Activated gamma-delta T cell treated with Interleukin-2 at 50 U/mL for 16 hours (primary cell): ENCODE measurements at regions not wholly inside any gene's neighbourhood (a gene's known extent, or its start where the extent isn't known, plus 50 kb on each side); places are given as distances from the start of the nearest gene placed in this dataset.
"Not testable (repeated sequence)": the region's sequence is repeated elsewhere in the genome, so short reads cannot be mapped to it uniquely, and the experiment has no call there.

Source experiments
- DNase-seq: peaks from one replicate; pipeline ENCODE4 v3.0.0-alpha.2; 2020

- DNase-seq: peak; percentile 19
Observed at GRCh38 chr15:30470601-30471365, 56.7 kb upstream of the GOLGA8R start.

- not testable (repeated sequence) for DNase-seq
Observed at GRCh38 chr15:30471366-30471749, 57.3 kb upstream of the GOLGA8R start.

DNA sequence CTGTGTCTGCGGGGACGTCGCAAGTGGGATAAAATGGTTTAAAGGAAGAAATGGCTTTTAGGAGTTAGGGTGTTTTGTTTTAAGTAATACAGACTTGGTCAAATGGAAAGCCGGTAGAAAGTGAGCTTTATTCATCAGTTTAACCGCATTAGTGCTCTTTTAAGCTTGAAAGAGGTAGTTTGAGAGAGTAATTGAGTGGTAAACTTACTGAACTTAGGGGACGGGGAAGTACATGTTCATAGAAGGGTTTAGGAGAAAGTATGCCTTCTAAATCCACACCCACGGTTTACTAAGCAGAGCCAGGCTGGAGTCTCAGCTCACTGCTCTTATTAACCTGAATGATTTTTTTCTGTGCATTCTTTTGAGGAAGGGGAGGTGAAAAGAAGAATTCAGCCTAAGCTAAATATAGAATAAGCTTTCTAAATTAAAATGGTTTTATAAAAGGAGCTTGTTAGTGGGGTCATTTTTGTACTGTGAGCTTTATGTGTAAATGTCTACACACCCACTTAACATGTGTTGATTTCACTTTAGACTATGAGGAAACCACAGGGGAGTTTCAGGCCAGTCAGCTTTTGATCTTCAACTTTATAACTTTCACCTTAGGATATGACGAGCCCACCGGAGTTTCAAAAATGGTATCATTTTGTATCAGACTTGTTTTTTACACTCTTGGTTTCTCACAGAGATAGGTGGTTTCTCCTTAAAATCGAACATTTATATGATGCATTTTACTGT, 57.9 kb upstream of the GOLGA8R start:
- not testable (repeated sequence) for DNase-seq

GRCh38 chr15:30484887-30485286, 67.0 kb upstream of the GOLGA8Q start:
- DNase-seq: not testable (repeated sequence)

DNA sequence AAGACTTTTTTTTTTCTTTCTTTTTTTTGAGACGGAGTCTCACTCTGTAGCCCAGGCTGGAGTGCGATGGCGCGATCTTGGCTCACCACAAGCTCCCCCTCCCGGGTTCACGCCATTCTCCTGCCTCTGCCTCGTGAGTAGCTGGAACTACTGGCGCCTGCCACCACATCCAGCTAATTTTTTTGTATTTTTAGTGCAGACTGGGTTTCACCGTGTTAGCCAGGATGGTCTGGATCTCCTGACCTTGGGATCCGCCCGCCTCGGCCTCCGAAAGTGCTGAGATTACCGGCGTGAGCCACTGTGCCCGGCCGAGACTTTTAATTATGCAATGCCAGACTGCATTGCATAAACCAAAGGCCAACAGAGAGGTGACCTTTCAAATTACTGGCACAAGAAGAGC, 62.6 kb upstream of the GOLGA8Q start:
- DNase-seq: not testable (repeated sequence)

- not testable (repeated sequence) for DNase-seq
Observed at GRCh38 chr15:30490334-30490733, 61.5 kb upstream of the GOLGA8Q start.

DNA sequence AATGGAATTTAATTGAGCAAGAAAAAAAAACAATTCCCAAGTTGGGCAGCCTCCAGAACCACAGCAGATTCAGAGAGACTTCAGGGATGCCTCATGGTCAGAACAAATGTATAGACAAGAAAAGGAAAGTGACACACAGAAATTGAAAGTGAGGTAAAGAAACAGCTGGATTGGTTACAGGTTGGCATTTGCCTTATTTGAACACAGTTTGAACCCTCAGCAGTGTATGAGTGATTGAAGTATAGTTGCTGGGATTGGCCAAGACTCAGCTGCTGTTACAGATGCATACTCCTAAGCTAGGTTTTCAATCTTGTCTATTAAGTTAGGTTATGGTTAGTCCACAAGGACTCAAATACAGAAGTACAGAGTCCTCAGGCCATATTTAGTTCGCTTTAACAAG, 57.9 kb upstream of the GOLGA8Q start:
- not testable (repeated sequence) for DNase-seq

DNA sequence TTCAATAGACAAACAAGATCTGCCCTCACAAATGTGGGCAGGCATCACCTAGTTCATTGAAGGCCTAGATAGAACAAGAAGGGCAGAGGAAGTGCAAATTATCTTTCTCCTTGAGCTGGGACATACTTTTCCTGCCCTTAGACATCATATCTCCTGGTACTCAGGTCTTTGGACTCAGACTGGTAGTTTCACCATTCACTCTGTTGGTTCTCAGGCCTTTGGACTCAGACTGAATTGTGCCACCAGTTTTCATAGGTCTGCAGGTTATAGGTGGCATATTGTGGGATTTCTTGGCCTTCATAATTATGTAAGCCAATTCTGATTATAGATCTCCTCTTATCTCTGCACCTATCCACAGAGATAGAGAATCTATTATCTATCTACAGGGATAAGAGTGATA, 54.6 kb upstream of the GOLGA8Q start:
- not testable (repeated sequence) for DNase-seq

GRCh38 chr15:30499233-30499632, 52.6 kb upstream of the GOLGA8Q start:
- DNase-seq: not testable (repeated sequence)

GRCh38 chr15:30500511-30500910, 51.3 kb upstream of the GOLGA8Q start:
- DNase-seq: not testable (repeated sequence)
